HG02623 (cell line): ENCODE measurements at regions not wholly inside any gene's neighbourhood (a gene's known extent, or its start where the extent isn't known, plus 50 kb on each side); places are given as distances from the start of the nearest gene placed in this dataset.
"Not testable (repeated sequence)": the region's sequence is repeated elsewhere in the genome, so short reads cannot be mapped to it uniquely, and the experiment has no call there.

Experiments
- ATAC-seq: cut with Tn5 transposase; IDR thresholded peaks from one replicate; pipeline ENCODE4 v1.9.1; 2021; ENCODE audit warnings: moderate library complexity; ENCODE audit not compliant: unreplicated experiment

- ATAC-seq: peak; percentile 93
Measured at GRCh38 chr15:32536507-32537172, 56.6 kb upstream of the GOLGA8N start.

GRCh38 chr15:32536057-32536493 lies 57.2 kb upstream of the GOLGA8N start:
- ATAC-seq: peak; percentile 32

- ATAC-seq: not testable (repeated sequence)
Measured at GRCh38 chr15:32535150-32535898, 57.9 kb upstream of the GOLGA8N start.

- ATAC-seq: not testable (repeated sequence)
Measured at GRCh38 chr15:32522900-32523299, 67.5 kb upstream of the GOLGA8O start.

GRCh38 chr15:32522421-32522820 lies 67.0 kb upstream of the GOLGA8O start:
- not testable (repeated sequence) for ATAC-seq

GRCh38 chr15:32518976-32519375 lies 63.5 kb upstream of the GOLGA8O start:
- ATAC-seq: not testable (repeated sequence)

GRCh38 chr15:32518013-32518412 lies 62.6 kb upstream of the GOLGA8O start:
- not testable (repeated sequence) for ATAC-seq

- not testable (repeated sequence) for ATAC-seq
Measured at GRCh38 chr15:32516954-32517353, 61.5 kb upstream of the GOLGA8O start.

GRCh38 chr15:32513378-32513777 lies 57.9 kb upstream of the GOLGA8O start:
- not testable (repeated sequence) for ATAC-seq

- ATAC-seq: not testable (repeated sequence)
Measured at GRCh38 chr15:32510027-32510426, 54.6 kb upstream of the GOLGA8O start.

- ATAC-seq: not testable (repeated sequence)
Measured at GRCh38 chr15:32508081-32508480, 52.6 kb upstream of the GOLGA8O start.

GRCh38 chr15:32506787-32507186 lies 51.4 kb upstream of the GOLGA8O start:
- not testable (repeated sequence) for ATAC-seq

GRCh38 chr15:32505633-32506032 lies 50.2 kb upstream of the GOLGA8O start:
- ATAC-seq: not testable (repeated sequence)
